Caco-2 (cell line): ENCODE measurements at regions not wholly inside any gene's neighbourhood (a gene's known extent, or its start where the extent isn't known, plus 50 kb on each side); places are given as distances from the start of the nearest gene placed in this dataset.

Experiments
- BruUV-seq: library from RNA; stranded (reverse); fragments of 400-500 nt; replicated peaks from 2 replicates; lab custom pipeline; 2021; lab: Mats Ljungman, UMichigan
- CTCF ChIA-PET: fragments of 300-600 bp; sonication (Branson Sonifier 250); formaldehyde crosslinking; loops from one replicate; lab custom pipeline; 2022; ENCODE audit warnings: antibody characterized with exemption; lab: Charles Lee
- POLR2A ChIA-PET: fragments of 300-600 bp; sonication (Branson Sonifier 250); formaldehyde crosslinking; loops from one replicate; lab custom pipeline; 2022; ENCODE audit warnings: antibody characterized with exemption; lab: Charles Lee
- DNase-seq, 2 experiments: peaks; one replicate each; pipeline versions ENCODE4 v3.0.0 to v3.0.0-alpha.2; 2020 to 2022
- H3K27me3 ChIP-seq: replicated peaks from 2 replicates; pipeline ENCODE4 v1.6.0; 2011; ENCODE audit warnings: low read length; ENCODE audit not compliant: control insufficient read depth, insufficient read depth
- H3K36me3 ChIP-seq: 2 replicates; pipeline ENCODE4 v1.5.1; 2011; ENCODE audit warnings: low read length; ENCODE audit not compliant: control insufficient read depth, insufficient read depth
- H3K4me1 ChIP-seq: fragments of 250-450 bp; sonication (Bioruptor Pico); 2 replicates; pipeline ENCODE4 v1.5.1; 2020; ENCODE audit warnings: mild to moderate bottlenecking
- H3K4me3 ChIP-seq: 2 replicates; pipeline ENCODE4 v1.5.1; 2011; ENCODE audit warnings: low read depth, mild to moderate bottlenecking, control low read depth, low read length
- H3K9me3 ChIP-seq: fragments of 250-450 bp; sonication (Bioruptor Pico); 2 replicates; pipeline ENCODE4 v1.5.1; 2020; ENCODE audit warnings: mild to moderate bottlenecking, moderate library complexity
- H3K27ac Mint-ChIP-seq: one replicate; pipeline ENCODE4 v1.8.0; 2022; ENCODE audit warnings: mixed read lengths; ENCODE audit not compliant: unreplicated experiment
- H3K27me3 Mint-ChIP-seq: one replicate; pipeline ENCODE4 v1.8.0; 2022; ENCODE audit warnings: mixed read lengths; ENCODE audit not compliant: insufficient read depth, unreplicated experiment
- H3K36me3 Mint-ChIP-seq: one replicate; pipeline ENCODE4 v1.8.0; 2022; ENCODE audit warnings: mild to moderate bottlenecking, mixed read lengths; ENCODE audit not compliant: insufficient read depth, unreplicated experiment
- H3K4me1 Mint-ChIP-seq: one replicate; pipeline ENCODE4 v1.8.0; 2022; ENCODE audit warnings: low read depth, mixed read lengths; ENCODE audit not compliant: unreplicated experiment
- H3K4me3 Mint-ChIP-seq: one replicate; pipeline ENCODE4 v1.8.0; 2022; ENCODE audit warnings: mild to moderate bottlenecking, moderate library complexity, mixed read lengths; ENCODE audit not compliant: unreplicated experiment
- H3K9me3 Mint-ChIP-seq: one replicate; pipeline ENCODE4 v1.8.0; 2022; ENCODE audit warnings: mixed read lengths; ENCODE audit not compliant: unreplicated experiment
- intact Hi-C: fragments of 100-400 bp; cut with micrococcal nuclease; formaldehyde crosslinking; loops from one replicate; pipeline ENCODE4 v1.10.0; 2022; ENCODE audit not compliant: unreplicated experiment
- TF ChIP-seq, protein P1 (sequence below), 2 experiments: fragments of 200-600 bp in 1 of 2; IDR thresholded peaks; 1 replicate in 1 of 2; 2 replicates in 1 of 2; pipeline versions ENCODE4 v1.5.1 to v1.8.0; 2011 to 2022; ENCODE audit warnings: antibody characterized with exemption in 1 of 2, control low read depth in 1 of 2, inconsistent platforms in 1 of 2, low read depth in 1 of 2, low read length in 1 of 2, mild to moderate bottlenecking in 1 of 2, moderate library complexity in 1 of 2; ENCODE audit not compliant: insufficient read depth in 1 of 2, severe bottlenecking in 1 of 2, unreplicated experiment in 1 of 2

DNA sequence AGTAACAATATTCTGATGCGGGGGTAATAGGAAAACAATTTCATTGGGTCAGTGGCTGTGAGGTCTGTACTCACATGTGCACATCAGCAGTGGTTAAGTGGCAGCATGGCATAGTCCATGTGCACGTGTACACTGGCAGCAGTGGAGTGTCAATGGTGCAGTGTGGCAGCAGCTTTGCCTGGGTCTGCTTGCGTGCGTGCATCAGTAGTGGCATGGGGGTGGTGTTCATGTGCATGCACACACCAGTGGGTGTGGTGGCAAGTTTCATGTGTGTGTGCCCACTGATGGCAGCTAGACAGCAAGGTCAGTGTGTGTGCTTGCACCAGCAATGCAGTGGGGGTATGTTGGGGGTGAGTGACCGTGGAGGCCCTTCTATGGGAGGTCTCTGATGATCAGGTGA is 581.6 kb upstream of the KLHL4 start:
- POLR2A ChIA-PET, result no interaction called here
- CTCF ChIA-PET, result no interaction called here
- Mint-ChIP-seq H3K36me3 (peaks cover 7% of the 10 kb centered on the region), H3K27me3 (no peaks in the 10 kb centered on the region), H3K4me3 (no peak overlapping the region), H3K9me3 (peaks cover 21% of the 10 kb centered on the region), H3K27ac (no peak overlapping the region), H3K4me1 (no peaks in the 10 kb centered on the region)
- Histone ChIP-seq H3K36me3 (no peaks in the 10 kb centered on the region), H3K27me3 (no peaks in the 10 kb centered on the region), H3K4me1 (peaks cover 8% of the 10 kb centered on the region), H3K4me3 (no peak overlapping the region), H3K9me3 (no peaks in the 10 kb centered on the region)
- intact Hi-C loops, result no loop called here
- BruUV-seq, result no TSS peak
- TF ChIP-seq, protein P1, sequence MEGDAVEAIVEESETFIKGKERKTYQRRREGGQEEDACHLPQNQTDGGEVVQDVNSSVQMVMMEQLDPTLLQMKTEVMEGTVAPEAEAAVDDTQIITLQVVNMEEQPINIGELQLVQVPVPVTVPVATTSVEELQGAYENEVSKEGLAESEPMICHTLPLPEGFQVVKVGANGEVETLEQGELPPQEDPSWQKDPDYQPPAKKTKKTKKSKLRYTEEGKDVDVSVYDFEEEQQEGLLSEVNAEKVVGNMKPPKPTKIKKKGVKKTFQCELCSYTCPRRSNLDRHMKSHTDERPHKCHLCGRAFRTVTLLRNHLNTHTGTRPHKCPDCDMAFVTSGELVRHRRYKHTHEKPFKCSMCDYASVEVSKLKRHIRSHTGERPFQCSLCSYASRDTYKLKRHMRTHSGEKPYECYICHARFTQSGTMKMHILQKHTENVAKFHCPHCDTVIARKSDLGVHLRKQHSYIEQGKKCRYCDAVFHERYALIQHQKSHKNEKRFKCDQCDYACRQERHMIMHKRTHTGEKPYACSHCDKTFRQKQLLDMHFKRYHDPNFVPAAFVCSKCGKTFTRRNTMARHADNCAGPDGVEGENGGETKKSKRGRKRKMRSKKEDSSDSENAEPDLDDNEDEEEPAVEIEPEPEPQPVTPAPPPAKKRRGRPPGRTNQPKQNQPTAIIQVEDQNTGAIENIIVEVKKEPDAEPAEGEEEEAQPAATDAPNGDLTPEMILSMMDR (IDR thresholded peaks at IDR 0.05; ENCODE audit: insufficient read depth in 1 of 2, low read depth in 1 of 2, low read length in 1 of 2, severe bottlenecking in 1 of 2, unreplicated experiment in 1 of 2), result no peak
- no peak for DNase-seq

DNA sequence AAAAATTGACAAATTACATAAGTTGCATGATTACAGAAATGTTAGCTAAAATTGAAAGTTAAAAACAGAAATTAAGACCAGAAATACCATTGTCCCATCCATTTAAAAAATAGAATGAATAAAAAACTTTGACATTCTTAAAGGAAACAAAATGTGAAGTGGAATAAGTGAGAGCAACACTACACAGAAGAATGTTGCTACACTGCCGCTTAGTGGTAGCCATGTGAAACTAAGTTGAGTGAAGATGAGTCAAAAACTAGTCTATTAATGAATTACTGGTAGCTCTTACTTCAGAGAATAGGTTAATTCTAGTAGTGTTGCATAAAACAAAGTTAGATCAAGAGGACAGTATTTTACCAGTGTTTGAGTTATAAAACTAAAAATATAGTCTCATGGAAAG is 571.0 kb upstream of the KLHL4 start:
- TF ChIP-seq, protein P1 (IDR thresholded peaks at IDR 0.05; ENCODE audit: insufficient read depth in 1 of 2, low read depth in 1 of 2, low read length in 1 of 2, severe bottlenecking in 1 of 2, unreplicated experiment in 1 of 2), result peak; percentile 37 to 56
- CTCF ChIA-PET, result interaction anchor here (2.0 kb wide), 1 partner anchor 139 kb away, joined by 17 read pairs; no protein-coding TSS in a partner anchor
- no peaks in the 10 kb centered on the region for H3K4me1 Mint-ChIP-seq
- no peaks in the 10 kb centered on the region for H3K36me3 ChIP-seq
- no peaks in the 10 kb centered on the region for H3K36me3 Mint-ChIP-seq
- intact Hi-C loops, result loop anchor here (1.0 to 10.0 kb wide), 4 partner anchors 16 to 1332 kb away; no protein-coding TSS in a partner anchor
- H3K27ac Mint-ChIP-seq, result no peak overlapping the region
- H3K9me3 ChIP-seq, result no peaks in the 10 kb centered on the region
- DNase-seq, result peak; percentile 37 to 41
- no TSS peak for BruUV-seq
- H3K27me3 Mint-ChIP-seq, result no peaks in the 10 kb centered on the region
- H3K9me3 Mint-ChIP-seq, result peaks cover 12% of the 10 kb centered on the region
- H3K27me3 ChIP-seq, result no peaks in the 10 kb centered on the region
- no peak overlapping the region for H3K4me3 ChIP-seq
- H3K4me3 Mint-ChIP-seq, result no peak overlapping the region
- H3K4me1 ChIP-seq, result peaks cover 10% of the 10 kb centered on the region
- POLR2A ChIA-PET, result no interaction called here

DNA sequence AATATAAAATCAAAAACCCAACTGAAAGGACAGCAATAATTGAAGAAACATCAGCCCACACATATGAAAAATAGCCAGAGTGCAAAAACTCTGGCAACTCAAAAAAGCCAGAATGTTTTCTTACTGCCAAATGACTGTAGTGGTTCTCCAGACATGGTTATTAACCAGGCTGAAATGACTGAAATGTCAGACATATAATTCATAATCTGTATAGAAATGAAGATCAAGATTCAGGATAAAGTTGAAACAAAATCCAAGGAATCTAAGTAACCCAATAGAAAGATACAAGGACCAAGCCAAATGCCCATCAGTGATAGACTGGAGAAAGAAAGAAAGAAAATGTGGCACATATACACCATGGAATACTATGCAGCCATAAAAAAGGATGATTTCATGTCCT is 553.3 kb upstream of the KLHL4 start:
- no peaks in the 10 kb centered on the region for H3K9me3 Mint-ChIP-seq
- intact Hi-C loops, result no loop called here
- BruUV-seq, result no TSS peak

More for the DNA sequence above, 553.3 kb upstream of the KLHL4 start:
- no peaks in the 10 kb centered on the region for H3K36me3 ChIP-seq
- TF ChIP-seq, protein P1 (IDR thresholded peaks at IDR 0.05; ENCODE audit: insufficient read depth in 1 of 2, low read depth in 1 of 2, low read length in 1 of 2, severe bottlenecking in 1 of 2, unreplicated experiment in 1 of 2), result no peak
- no peaks in the 10 kb centered on the region for H3K4me1 Mint-ChIP-seq
- no peak overlapping the region for H3K4me3 Mint-ChIP-seq
- H3K4me3 ChIP-seq, result no peak overlapping the region
- POLR2A ChIA-PET, result no interaction called here
- no peaks in the 10 kb centered on the region for H3K9me3 ChIP-seq
- no peaks in the 10 kb centered on the region for H3K27me3 Mint-ChIP-seq
- CTCF ChIA-PET, result no interaction called here
- no peaks in the 10 kb centered on the region for H3K4me1 ChIP-seq
- no peak for DNase-seq
- H3K27me3 ChIP-seq, result no peaks in the 10 kb centered on the region
- H3K27ac Mint-ChIP-seq, result no peak overlapping the region
- no peaks in the 10 kb centered on the region for H3K36me3 Mint-ChIP-seq
